NCI-H526 (cell line): ENCODE measurements at regions not wholly inside any gene's neighbourhood (a gene's known extent, or its start where the extent isn't known, plus 50 kb on each side); places are given as distances from the start of the nearest gene placed in this dataset.

Experiments
- DNase-seq, 2 experiments: peaks; one replicate each; lab custom pipeline; 2025; lab: John Stamatoyannopoulos, UW

DNA sequence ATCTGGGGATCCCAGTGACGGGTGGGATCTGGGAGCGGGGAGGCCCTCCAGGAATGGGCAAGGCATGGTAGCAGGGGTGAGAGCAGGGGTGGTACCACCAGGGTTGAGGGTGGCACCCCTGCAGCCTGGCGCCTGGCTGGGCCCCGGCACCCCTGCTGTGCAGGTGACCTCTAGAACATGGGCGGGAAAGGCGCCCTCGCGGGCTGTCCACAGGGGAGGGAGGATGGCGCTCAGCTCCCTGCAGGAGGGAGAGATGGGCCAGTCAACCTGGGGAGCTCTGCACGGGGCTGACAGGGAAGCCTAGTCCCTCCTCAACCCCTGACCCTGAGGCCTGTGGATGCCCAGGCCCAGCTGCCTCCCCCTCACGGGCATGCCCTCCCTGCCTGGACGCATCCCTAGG lies 61.6 kb upstream of the SLCO4A1 start:
- no peak for DNase-seq

DNA sequence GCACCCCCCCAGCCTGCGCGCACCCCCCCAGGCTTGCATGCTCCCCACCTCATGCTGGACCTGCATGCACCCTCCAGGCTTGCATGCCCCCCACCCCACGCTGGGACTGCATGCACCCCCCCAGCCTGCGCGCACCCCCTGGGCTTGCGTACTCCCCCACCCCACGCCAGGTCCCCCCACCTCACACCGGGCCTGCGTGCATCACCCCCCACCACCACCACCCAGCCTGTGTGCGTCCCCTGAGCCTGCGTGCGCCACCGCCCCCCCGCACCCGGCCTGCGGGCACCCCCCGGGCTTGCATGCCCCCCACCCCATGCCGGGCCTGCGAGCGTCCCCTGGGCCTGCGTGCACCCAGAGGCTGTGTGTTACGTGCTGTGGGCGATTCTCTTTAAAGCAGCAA lies 61.0 kb upstream of the SLCO4A1 start:
- DNase-seq = no peak

DNA sequence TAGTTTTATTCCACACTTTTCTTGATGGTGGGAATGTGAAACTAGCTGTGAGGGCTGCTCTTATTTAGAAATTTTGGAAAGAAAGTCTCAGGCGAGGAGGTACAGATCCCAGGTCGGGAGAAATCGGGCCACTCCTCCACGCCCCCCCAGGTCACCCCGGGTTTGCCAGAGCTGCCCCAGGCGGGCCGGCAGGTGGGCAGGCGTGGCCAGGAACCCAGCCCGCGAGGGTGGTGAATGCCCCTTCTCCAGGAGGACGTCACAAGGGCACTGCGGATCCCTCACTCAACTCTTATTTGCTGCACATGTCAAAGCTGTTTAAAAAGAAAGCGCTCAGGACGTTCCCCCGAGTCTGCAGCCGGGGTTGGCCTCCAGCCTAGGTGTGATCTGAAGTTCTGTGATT lies 60.5 kb upstream of the SLCO4A1 start:
- DNase-seq = no peak

DNA sequence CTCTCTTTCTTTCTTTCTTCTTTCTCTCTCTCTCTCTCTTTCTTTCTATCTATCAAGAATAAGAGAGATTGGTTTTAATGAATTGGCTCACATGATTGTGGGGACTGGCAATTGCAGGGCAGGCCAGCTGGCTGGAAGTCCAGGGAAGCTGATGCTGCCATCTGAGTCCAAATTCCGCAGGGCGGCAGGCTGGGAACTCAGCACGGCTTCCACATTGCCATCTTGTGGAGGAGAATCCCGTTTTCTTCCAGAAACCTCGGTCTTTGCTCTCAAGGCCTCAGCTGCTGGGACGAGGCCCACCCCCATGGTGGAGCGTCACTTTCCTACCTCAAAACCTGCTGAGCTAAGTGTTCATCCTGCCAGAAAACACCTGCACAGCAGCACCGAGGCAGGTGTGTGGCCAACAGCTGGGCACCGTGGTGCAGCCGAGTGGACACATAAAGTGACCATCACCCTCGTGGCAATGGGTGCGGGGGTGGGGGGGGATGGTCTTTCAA lies 58.8 kb upstream of the SLCO4A1 start:
- no peak for DNase-seq

DNA sequence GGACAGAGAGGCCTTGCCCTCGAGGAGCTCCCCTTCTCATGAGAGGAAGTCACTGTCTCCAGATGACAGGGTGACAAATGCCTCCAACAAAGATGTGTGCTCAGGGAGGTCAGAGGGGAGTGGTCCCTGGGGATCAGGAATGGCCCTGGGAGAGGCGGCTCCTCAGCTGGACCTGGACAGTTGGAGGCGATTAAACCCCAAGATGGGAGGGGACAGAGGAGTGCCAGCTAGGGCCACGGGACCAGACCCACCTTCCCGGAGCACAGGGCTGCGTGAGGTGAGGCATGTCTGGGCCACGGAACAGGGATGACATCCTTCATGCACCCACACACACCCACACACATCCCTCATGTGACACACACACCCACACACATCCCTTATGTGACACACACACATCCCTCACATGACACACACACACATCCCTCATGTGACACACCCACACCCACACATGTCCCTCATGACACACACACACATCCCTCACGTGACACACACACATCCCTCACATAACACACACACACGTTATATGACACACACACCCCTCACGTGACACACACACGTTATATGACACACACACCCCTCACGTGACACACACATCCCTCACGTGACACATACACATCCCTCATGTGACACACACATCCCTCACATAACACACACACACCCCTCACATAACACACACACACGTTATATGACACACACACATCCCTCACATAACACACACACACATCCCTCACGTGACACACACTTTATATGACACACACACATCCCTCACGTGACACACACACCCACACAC lies 57.4 kb upstream of the SLCO4A1 start:
- no peak for DNase-seq

DNA sequence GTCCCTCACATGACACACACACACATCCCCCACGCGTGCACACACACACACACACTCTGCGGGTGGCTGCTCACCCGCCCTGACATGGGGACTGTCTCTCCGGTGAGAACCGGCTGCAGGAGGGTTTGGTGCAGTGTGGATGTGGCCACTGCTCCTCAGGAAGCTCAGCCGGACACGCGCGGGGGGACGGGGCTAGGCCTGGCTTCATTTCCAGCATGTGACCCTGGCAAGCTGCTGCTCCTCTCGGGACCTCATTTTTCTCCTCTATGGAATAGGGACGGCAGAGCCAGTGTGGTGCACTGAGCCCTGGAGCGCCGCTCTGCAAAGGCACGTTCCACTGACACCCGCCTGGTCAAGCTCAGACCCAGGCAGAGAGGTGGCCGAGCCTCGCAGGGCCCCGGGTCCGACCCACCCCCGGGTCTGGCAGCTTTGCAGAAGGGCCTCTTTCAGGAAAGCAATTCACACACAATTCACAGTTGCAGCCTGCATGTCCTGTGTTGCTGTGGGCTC lies 56.8 kb upstream of the SLCO4A1 start:
- no peak for DNase-seq

DNA sequence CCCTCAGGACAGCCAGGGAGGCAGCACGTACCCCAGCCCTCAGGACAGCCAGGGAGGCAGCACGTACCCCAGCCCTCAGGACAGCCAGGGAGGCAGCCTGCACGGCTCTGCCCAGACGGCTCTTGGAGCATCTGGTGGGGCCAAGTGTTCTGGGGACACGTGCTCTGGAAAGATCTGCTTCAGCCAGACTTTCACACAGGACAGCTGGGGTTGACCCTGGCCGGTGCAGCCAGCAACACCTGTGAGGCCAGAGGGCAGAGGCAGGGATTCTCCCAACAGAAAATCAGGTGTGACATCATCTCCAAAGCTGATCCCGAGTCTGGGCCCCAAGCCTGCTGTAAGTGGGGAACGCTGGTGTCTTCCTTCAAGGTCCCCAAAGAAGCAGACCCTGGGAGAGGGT lies 55.5 kb upstream of the SLCO4A1 start:
- DNase-seq = no peak

DNA sequence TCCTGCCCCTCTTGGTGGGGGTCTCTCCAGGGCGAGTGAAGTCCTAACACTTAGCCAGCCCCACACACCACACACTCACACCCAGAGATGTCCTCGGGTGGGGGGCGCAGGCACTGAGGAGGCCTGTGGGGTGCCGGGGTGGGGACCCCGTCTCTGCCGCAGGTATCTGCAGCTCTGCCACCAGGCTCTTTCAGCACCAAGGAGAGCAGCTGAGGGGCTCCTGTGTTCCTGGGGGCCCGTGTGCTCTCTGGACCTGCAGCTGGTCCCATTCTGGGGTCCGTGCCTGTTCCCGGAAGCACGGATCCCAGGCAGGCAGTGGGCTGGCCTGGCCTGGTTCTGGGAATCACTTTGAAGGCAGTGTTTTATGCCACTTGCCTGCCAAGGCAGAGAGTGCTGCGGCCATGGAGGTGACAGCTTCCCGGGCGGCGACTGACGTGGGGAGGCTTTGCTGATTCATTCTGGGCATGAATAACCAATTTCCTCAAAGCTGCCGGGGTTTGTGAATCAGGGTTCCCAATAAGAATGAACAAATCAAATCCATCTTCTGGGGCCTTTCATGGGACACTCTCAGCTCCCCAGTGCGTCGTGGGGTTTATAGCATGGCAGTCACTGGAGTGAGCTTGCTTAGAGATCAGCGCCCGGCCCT lies 54.4 kb upstream of the SLCO4A1 start:
- no peak for DNase-seq

DNA sequence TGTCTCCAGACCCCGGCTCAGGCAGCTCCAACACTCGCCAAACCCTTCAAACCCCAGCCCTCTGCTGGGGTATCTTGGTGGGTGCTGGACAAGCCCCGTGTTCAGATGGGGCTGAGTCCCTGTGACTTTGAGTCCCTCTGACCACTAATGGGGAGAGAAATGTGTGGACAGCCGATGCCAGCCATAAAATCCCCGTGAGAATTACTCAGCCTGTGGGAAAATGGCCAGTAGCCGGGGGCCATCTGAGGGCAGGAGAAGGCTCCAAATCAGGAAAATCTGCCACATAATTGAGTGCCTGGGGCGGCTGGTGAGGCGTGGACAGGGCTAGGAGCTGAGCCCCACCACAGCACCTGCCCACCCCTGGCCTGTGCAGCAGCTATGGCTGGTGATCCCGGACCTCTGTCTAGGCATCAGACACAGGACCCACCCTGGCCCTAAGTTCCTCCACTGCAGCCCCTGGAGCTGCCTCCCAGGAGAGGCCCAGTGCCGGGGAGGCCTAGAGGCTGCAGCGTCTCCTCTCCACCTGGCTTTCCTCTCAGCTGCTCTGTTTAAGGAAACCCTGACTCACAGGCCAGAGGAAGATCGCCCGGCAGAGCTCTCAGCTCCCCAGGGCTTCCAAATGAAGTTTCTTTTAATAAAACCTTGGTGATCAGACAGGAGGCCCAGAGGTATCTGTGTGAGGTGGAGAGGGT lies 53.7 kb upstream of the SLCO4A1 start:
- no peak for DNase-seq

DNA sequence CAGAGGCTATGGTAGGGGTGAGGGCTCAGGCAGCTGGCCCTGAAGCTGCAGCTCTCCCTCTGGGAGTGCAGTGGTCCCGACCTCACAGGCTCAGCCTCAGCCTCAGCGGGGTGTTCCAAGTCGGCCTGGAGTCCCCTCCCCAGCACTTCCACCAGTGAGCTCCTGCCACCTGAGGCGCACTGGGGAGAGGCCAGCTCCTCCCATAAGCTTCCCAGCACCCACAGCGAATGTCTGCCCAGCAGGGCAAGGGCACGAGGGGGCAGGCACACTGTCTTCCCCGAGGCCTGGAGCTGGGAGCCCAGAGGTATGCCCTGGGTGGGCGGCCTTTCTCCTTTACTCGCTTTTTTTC lies 53.2 kb upstream of the SLCO4A1 start:
- DNase-seq = no peak

DNA sequence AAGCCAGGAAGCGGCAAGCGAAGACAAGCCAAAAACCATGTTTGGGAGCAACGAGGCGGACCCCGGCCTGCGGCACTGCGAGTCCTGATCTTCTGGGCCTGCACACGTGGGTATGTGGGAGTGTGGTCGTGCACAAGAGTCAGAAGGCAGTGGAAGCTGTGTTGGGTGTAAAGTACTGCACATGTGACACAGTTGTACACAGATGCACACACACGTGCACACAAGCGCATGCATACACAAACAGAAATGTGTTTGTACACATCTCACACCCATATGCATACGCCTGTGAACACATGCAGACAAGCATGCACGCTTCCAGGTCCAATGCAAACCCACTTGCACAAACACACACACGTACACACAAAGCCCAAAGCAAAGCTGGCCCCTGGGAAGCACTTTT lies 52.6 kb upstream of the SLCO4A1 start:
- DNase-seq = no peak

DNA sequence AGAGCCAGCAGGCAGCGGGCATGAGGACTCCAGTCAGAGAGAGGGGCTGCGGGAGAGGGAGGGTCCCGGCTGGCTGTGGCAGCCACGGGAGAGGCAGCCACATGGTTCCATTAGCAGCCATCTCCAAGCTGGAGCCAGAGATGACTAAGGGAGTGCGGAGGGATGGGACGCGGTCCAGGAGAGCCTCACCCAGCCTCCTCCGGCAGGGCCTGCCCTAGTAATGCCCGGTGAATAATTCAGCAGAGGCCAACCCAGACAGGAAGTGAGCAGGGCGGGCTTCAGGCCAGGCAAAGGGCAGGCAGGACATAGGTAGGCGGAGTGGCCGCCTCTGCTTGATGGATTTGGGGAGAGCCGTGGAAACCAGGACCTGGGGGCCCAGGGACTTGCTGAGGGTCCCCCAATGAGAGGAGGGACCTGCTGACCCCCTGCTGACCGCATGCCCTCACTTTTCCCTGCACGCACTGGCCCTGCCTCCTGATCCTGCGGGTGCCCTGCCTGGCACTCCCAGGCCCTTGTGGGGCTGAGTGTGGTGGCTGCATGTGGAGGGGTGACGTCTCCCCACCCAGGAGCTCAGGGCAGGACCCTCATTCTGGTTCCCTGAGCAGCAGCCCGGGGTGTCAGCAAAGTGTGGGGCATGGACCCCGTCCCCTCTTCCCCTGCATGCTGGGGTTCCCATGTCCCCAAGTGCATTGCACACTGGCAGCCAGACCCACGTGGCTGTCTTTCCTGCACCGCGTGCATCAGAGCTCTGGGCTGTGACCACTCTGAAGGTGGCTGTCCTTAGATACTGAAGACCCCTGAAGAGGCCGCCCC lies 51.8 kb upstream of the SLCO4A1 start:
- no peak for DNase-seq

DNA sequence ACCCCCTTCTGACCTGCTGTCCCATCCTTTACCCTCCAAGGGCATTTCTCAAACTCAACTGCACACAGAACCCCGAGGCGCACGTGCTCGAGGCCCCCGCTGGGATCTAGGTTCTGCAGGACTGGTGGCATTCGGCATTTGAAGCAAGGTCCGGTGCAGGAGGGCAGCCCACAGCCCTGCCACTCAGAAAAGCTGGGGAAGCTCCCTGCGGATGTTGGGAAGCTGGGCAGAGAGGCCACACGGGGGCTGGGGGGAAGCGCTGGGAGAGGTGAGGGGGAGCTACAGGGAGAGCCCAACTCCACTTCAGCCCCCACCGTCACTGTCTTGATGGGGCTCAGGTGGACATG lies 51.2 kb upstream of the SLCO4A1 start:
- no peak for DNase-seq

DNA sequence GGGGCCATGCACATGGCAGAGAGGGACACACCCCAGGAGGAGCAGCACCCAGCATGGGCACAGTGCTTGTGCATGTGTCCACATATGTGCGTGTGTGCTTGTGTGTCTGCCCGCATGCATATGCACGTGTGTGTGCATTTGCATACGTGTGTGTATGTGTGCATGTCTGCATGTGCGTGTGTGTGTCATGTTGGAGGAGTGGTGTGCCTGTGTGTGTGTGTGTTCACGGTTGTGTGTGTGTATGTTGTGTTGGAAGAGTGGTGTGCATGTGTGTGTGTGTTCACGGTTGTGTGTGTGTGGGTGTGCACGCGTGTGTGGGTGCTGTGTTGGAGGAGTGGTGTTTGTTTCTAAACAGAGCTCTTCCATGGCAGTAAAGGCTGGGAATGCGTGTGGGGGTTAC lies 50.7 kb upstream of the SLCO4A1 start:
- DNase-seq = no peak
